ES-I3 (cell line): ENCODE measurements at regions not wholly inside any gene's neighbourhood (a gene's known extent, or its start where the extent isn't known, plus 50 kb on each side); places are given as distances from the start of the nearest gene placed in this dataset.

ENCODE experiments used
- H3K36me3 ChIP-seq: 2 replicates; pipeline ENCODE4 v1.6.1; 2013; ENCODE audit warnings: mild to moderate bottlenecking, low read length, control low read depth, moderate library complexity; ENCODE audit not compliant: insufficient read depth
- H3K4me1 ChIP-seq: 2 replicates; pipeline ENCODE4 v1.6.1; 2013; ENCODE audit warnings: mild to moderate bottlenecking, control low read depth, low read length; ENCODE audit not compliant: insufficient read depth
- H3K9ac ChIP-seq: 2 replicates; pipeline ENCODE4 v1.6.1; 2013; ENCODE audit warnings: low read depth, mild to moderate bottlenecking, low read length, moderate library complexity
- H3K9me3 ChIP-seq: 2 replicates; pipeline ENCODE4 v1.6.1; 2013; ENCODE audit warnings: mild to moderate bottlenecking, low read length, moderate library complexity; ENCODE audit not compliant: control insufficient read depth, insufficient read depth

GRCh38 chr6:92737983-92738382, 681.4 kb downstream of the EPHA7 start:
- H3K4me1 ChIP-seq, result no peaks in the 10 kb centered on the region
- no peak overlapping the region for H3K9ac ChIP-seq
- H3K36me3 ChIP-seq, result no peaks in the 10 kb centered on the region
- H3K9me3 ChIP-seq, result peaks cover 6% of the 10 kb centered on the region; the same call in 1 of the 2 replicates

- Histone ChIP-seq H3K9ac (no peak overlapping the region), H3K4me1 (no peaks in the 10 kb centered on the region), H3K9me3 (no peaks in the 10 kb centered on the region), H3K36me3 (no peaks in the 10 kb centered on the region)
Observed at GRCh38 chr6:92723390-92723931, 695.9 kb downstream of the EPHA7 start.

- H3K36me3 ChIP-seq, result no peaks in the 10 kb centered on the region
- peaks cover 4% of the 10 kb centered on the region; the same call in 1 of the 2 replicates for H3K4me1 ChIP-seq
- H3K9me3 ChIP-seq, result no peaks in the 10 kb centered on the region
- H3K9ac ChIP-seq, result no peak overlapping the region
Observed at GRCh38 chr6:92719773-92720172, 699.6 kb downstream of the EPHA7 start.

- Histone ChIP-seq H3K36me3 (no peaks in the 10 kb centered on the region), H3K4me1 (peaks cover 4% of the 10 kb centered on the region; the same call in 1 of the 2 replicates), H3K9ac (no peak overlapping the region), H3K9me3 (no peaks in the 10 kb centered on the region)
Observed at GRCh38 chr6:92716638-92717037, 702.7 kb downstream of the EPHA7 start.

GRCh38 chr6:92715991-92716390, 703.4 kb downstream of the EPHA7 start:
- peaks cover 4% of the 10 kb centered on the region; the same call in 1 of the 2 replicates for H3K4me1 ChIP-seq
- H3K9me3 ChIP-seq, result no peaks in the 10 kb centered on the region
- no peak overlapping the region for H3K9ac ChIP-seq
- H3K36me3 ChIP-seq, result no peaks in the 10 kb centered on the region

GRCh38 chr6:92714346-92714745, 705.0 kb downstream of the EPHA7 start:
- Histone ChIP-seq H3K9ac (no peak overlapping the region), H3K9me3 (no peaks in the 10 kb centered on the region), H3K36me3 (no peaks in the 10 kb centered on the region), H3K4me1 (peaks cover 4% of the 10 kb centered on the region; the same call in 1 of the 2 replicates)

GRCh38 chr6:92710048-92710447, 709.3 kb downstream of the EPHA7 start:
- H3K36me3 ChIP-seq, result no peaks in the 10 kb centered on the region
- no peaks in the 10 kb centered on the region for H3K9me3 ChIP-seq
- H3K4me1 ChIP-seq, result no peaks in the 10 kb centered on the region
- no peak overlapping the region for H3K9ac ChIP-seq

GRCh38 chr6:92708945-92709344, 710.4 kb downstream of the EPHA7 start:
- no peaks in the 10 kb centered on the region for H3K36me3 ChIP-seq
- no peaks in the 10 kb centered on the region for H3K4me1 ChIP-seq
- no peak overlapping the region for H3K9ac ChIP-seq
- no peaks in the 10 kb centered on the region for H3K9me3 ChIP-seq

GRCh38 chr6:92708270-92708669, 711.1 kb downstream of the EPHA7 start:
- Histone ChIP-seq H3K9me3 (no peaks in the 10 kb centered on the region), H3K9ac (no peak overlapping the region), H3K4me1 (no peaks in the 10 kb centered on the region), H3K36me3 (no peaks in the 10 kb centered on the region)

GRCh38 chr6:92706976-92707375, 712.4 kb downstream of the EPHA7 start:
- no peaks in the 10 kb centered on the region for H3K36me3 ChIP-seq
- no peaks in the 10 kb centered on the region for H3K4me1 ChIP-seq
- no peaks in the 10 kb centered on the region for H3K9me3 ChIP-seq
- H3K9ac ChIP-seq, result no peak overlapping the region

GRCh38 chr6:92701425-92702096, 717.8 kb downstream of the EPHA7 start:
- no peaks in the 10 kb centered on the region for H3K9me3 ChIP-seq
- no peak overlapping the region for H3K9ac ChIP-seq
- no peaks in the 10 kb centered on the region for H3K4me1 ChIP-seq
- no peaks in the 10 kb centered on the region for H3K36me3 ChIP-seq

GRCh38 chr6:92700411-92700810, 718.9 kb downstream of the EPHA7 start:
- Histone ChIP-seq H3K36me3 (no peaks in the 10 kb centered on the region), H3K9me3 (no peaks in the 10 kb centered on the region), H3K9ac (no peak overlapping the region), H3K4me1 (no peaks in the 10 kb centered on the region)

GRCh38 chr6:92690997-92691599, 728.3 kb downstream of the EPHA7 start:
- no peaks in the 10 kb centered on the region for H3K9me3 ChIP-seq
- no peak overlapping the region for H3K9ac ChIP-seq
- no peaks in the 10 kb centered on the region for H3K4me1 ChIP-seq
- H3K36me3 ChIP-seq, result no peaks in the 10 kb centered on the region

GRCh38 chr6:92688342-92688741, 731.0 kb downstream of the EPHA7 start:
- no peaks in the 10 kb centered on the region for H3K4me1 ChIP-seq
- no peaks in the 10 kb centered on the region for H3K9me3 ChIP-seq
- H3K9ac ChIP-seq, result no peak overlapping the region
- no peaks in the 10 kb centered on the region for H3K36me3 ChIP-seq

- no peaks in the 10 kb centered on the region for H3K9me3 ChIP-seq
- no peaks in the 10 kb centered on the region for H3K36me3 ChIP-seq
- no peak overlapping the region for H3K9ac ChIP-seq
- H3K4me1 ChIP-seq, result no peaks in the 10 kb centered on the region
Observed at GRCh38 chr6:92687278-92687677, 732.1 kb downstream of the EPHA7 start.
